Loucy (cell line): ENCODE measurements at regions not wholly inside any gene's neighbourhood (a gene's known extent, or its start where the extent isn't known, plus 50 kb on each side); places are given as distances from the start of the nearest gene placed in this dataset.

ENCODE experiments used
- H2AFZ ChIP-seq: fragments of 200-600 bp; sonication (generic); 2 replicates; pipeline ENCODE4 v1.6.0; 2016; ENCODE audit warnings: antibody characterized with exemption, mild to moderate bottlenecking, low read length, moderate library complexity
- H3F3A ChIP-seq: fragments of 200-600 bp; 2 replicates; pipeline ENCODE4 v1.6.0; 2016; ENCODE audit warnings: antibody characterized with exemption, low read depth, mild to moderate bottlenecking
- H3K27me3 ChIP-seq: fragments of 200-600 bp; sonication (generic); 2 replicates; pipeline ENCODE4 v1.6.1; 2014; ENCODE audit warnings: low read length, mild to moderate bottlenecking; ENCODE audit not compliant: insufficient read depth, poor library complexity, severe bottlenecking
- H3K36me3 ChIP-seq: fragments of 200-600 bp; sonication (generic); 2 replicates; pipeline ENCODE4 v1.6.1; 2016; ENCODE audit warnings: low read length; ENCODE audit not compliant: insufficient read depth
- H3K4me1 ChIP-seq: fragments of 200-600 bp; sonication (generic); 2 replicates; pipeline ENCODE4 v1.5.1; 2014; ENCODE audit warnings: low read length, mild to moderate bottlenecking; ENCODE audit not compliant: insufficient read depth, poor library complexity, severe bottlenecking
- H3K4me2 ChIP-seq: fragments of 200-600 bp; sonication (generic); 2 replicates; pipeline ENCODE4 v1.6.0; 2014; ENCODE audit warnings: antibody characterized with exemption, low read length, low read depth, mild to moderate bottlenecking; ENCODE audit not compliant: poor library complexity, severe bottlenecking
- H3K4me3 ChIP-seq: fragments of 200-600 bp; sonication (generic); 2 replicates; pipeline ENCODE4 v1.5.1; 2014; ENCODE audit warnings: low read length, mild to moderate bottlenecking, mixed read lengths; ENCODE audit not compliant: poor library complexity, severe bottlenecking
- H3K79me2 ChIP-seq: fragments of 200-600 bp; sonication (generic); 2 replicates; pipeline ENCODE4 v1.6.1; 2014; ENCODE audit warnings: low read length; ENCODE audit not compliant: insufficient read depth
- H3K9ac ChIP-seq: fragments of 200-600 bp; sonication (generic); 2 replicates; pipeline ENCODE4 v1.6.0; 2014; ENCODE audit warnings: mild to moderate bottlenecking, low read depth, low read length, moderate library complexity; ENCODE audit not compliant: poor library complexity, severe bottlenecking
- H3K9me2 ChIP-seq: fragments of 200-600 bp; sonication (generic); replicated peaks from 2 replicates; pipeline ENCODE4 v1.6.1; 2016; ENCODE audit warnings: low read depth, low read length, mixed read lengths
- H3K9me3 ChIP-seq: fragments of 200-600 bp; sonication (generic); 2 replicates; pipeline ENCODE4 v1.6.1; 2014; ENCODE audit warnings: mild to moderate bottlenecking, antibody characterized with exemption, low read length, low read depth; ENCODE audit not compliant: insufficient read depth
- H4K20me1 ChIP-seq: fragments of 200-600 bp; sonication (generic); 2 replicates; pipeline ENCODE4 v1.6.0; 2014; ENCODE audit warnings: antibody characterized with exemption, low read length, mild to moderate bottlenecking; ENCODE audit not compliant: insufficient read depth, poor library complexity, severe bottlenecking
- EZH2phosphoT487 ChIP-seq: fragments of 200-600 bp; IDR thresholded peaks from 2 replicates; pipeline ENCODE4 v1.6.1; 2018; ENCODE audit warnings: antibody characterized with exemption, mild to moderate bottlenecking, moderate library complexity, borderline replicate concordance
- TF ChIP-seq, protein P1 (sequence below): fragments of 200-600 bp; sonication (generic); conservative IDR thresholded peaks from 2 replicates; pipeline ENCODE4 v1.5.1; 2014; ENCODE audit warnings: mild to moderate bottlenecking, antibody characterized with exemption, low read length

DNA sequence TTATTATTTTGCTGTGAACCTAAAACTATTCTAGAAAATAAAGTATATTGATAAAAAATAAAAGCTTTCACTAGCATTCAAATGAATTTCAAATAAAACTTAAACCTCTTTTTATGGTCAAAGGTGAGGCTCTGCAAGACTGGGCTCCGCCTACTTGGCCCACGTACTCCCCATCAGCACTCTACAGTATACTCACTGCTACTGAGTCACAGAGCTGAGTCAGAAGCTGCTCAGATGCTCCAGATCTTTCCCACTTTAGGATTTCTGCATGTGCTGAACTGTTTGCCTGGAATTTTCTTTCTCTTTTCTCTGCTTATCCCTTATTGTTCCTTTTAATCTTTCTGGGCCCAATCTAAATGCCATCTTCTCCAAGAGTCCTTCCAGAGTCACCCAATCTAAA lies 331.9 kb upstream of the CCNG1 start:
- Histone ChIP-seq H3K4me3 (no peak overlapping the region), H3K9ac (no peak overlapping the region), H3K36me3 (no peaks in the 10 kb centered on the region), H3K4me2 (no peak overlapping the region), H3K27me3 (no peaks in the 10 kb centered on the region), H3F3A (no peaks in the 10 kb centered on the region), H3K79me2 (no peaks in the 10 kb centered on the region), H4K20me1 (no peaks in the 10 kb centered on the region), H2AFZ (no peak overlapping the region), H3K4me1 (no peaks in the 10 kb centered on the region), H3K9me3 (no peaks in the 10 kb centered on the region), H3K9me2 (no peaks in the 10 kb centered on the region)
- TF ChIP-seq, protein P1, sequence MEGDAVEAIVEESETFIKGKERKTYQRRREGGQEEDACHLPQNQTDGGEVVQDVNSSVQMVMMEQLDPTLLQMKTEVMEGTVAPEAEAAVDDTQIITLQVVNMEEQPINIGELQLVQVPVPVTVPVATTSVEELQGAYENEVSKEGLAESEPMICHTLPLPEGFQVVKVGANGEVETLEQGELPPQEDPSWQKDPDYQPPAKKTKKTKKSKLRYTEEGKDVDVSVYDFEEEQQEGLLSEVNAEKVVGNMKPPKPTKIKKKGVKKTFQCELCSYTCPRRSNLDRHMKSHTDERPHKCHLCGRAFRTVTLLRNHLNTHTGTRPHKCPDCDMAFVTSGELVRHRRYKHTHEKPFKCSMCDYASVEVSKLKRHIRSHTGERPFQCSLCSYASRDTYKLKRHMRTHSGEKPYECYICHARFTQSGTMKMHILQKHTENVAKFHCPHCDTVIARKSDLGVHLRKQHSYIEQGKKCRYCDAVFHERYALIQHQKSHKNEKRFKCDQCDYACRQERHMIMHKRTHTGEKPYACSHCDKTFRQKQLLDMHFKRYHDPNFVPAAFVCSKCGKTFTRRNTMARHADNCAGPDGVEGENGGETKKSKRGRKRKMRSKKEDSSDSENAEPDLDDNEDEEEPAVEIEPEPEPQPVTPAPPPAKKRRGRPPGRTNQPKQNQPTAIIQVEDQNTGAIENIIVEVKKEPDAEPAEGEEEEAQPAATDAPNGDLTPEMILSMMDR: no peak
- TF ChIP-seq EZH2phosphoT487: no peak

- no peaks in the 10 kb centered on the region for H3K27me3 ChIP-seq
- H3K4me3 ChIP-seq: no peak overlapping the region
- no peak overlapping the region for H3K9ac ChIP-seq
- TF ChIP-seq, protein P1: no peak
- TF ChIP-seq EZH2phosphoT487: no peak
- no peaks in the 10 kb centered on the region for H3K4me1 ChIP-seq
- no peaks in the 10 kb centered on the region for H3F3A ChIP-seq
- H4K20me1 ChIP-seq: no peaks in the 10 kb centered on the region
- no peaks in the 10 kb centered on the region for H3K79me2 ChIP-seq
- H2AFZ ChIP-seq: no peak overlapping the region
- H3K4me2 ChIP-seq: no peak overlapping the region
- no peaks in the 10 kb centered on the region for H3K9me2 ChIP-seq
- H3K36me3 ChIP-seq: no peaks in the 10 kb centered on the region
- no peaks in the 10 kb centered on the region for H3K9me3 ChIP-seq
Observed at GRCh38 chr5:163106098-163106497, 331.3 kb upstream of the CCNG1 start.

- H3K4me1 ChIP-seq: no peaks in the 10 kb centered on the region
- H3F3A ChIP-seq: no peaks in the 10 kb centered on the region
- no peak overlapping the region for H3K9ac ChIP-seq
- no peak for TF ChIP-seq EZH2phosphoT487
- TF ChIP-seq, protein P1: no peak
- H3K27me3 ChIP-seq: no peaks in the 10 kb centered on the region
- H3K4me2 ChIP-seq: no peak overlapping the region
- no peaks in the 10 kb centered on the region for H3K36me3 ChIP-seq
- H3K79me2 ChIP-seq: no peaks in the 10 kb centered on the region
- no peaks in the 10 kb centered on the region for H3K9me3 ChIP-seq
- H3K4me3 ChIP-seq: no peak overlapping the region
- no peak overlapping the region for H2AFZ ChIP-seq
- H4K20me1 ChIP-seq: no peaks in the 10 kb centered on the region
- no peaks in the 10 kb centered on the region for H3K9me2 ChIP-seq
Observed at GRCh38 chr5:163108351-163108750, 329.0 kb upstream of the CCNG1 start.
